ENCODE measurements at regions not wholly inside any gene's neighbourhood (a gene's known extent, or its start where the extent isn't known, plus 50 kb on each side); places are given as distances from the start of the nearest gene placed in this dataset.

GRCh38 chr17:79298799-79299198 is 224.2 kb downstream of the ENGASE start:
- no peak overlapping the region for H3K4me3 ChIP-seq
- H4K20me1 ChIP-seq (ENCODE audit: insufficient read depth): no peaks in the 10 kb centered on the region
- H3F3A ChIP-seq (ENCODE audit: insufficient read depth): no peaks in the 10 kb centered on the region
- H2AFZ ChIP-seq: no peak overlapping the region
- H3K4me2 ChIP-seq (ENCODE audit: unreplicated experiment): no peak overlapping the region
- H3K9me3 ChIP-seq (ENCODE audit: low read depth): no peaks in the 10 kb centered on the region
- TF ChIP-seq EZH2 (IDR thresholded peaks at IDR 0.05; ENCODE audit: insufficient read depth, poor library complexity, severe bottlenecking) (no peak), EZH2phosphoT487 (IDR thresholded peaks at IDR 0.05; ENCODE audit: insufficient read depth, low read depth) (no peak)
- no peak overlapping the region for H3K9ac ChIP-seq
- H3K36me3 ChIP-seq (ENCODE audit: low read depth): no peaks in the 10 kb centered on the region
- DNase-seq: no peak
- no peaks in the 10 kb centered on the region for H3K4me1 ChIP-seq (ENCODE audit: insufficient read depth)
- WGBS, 2 experiments (ENCODE audit: low coverage in 1 of 2, low lambda C conversion rate in 2 of 2, missing lambda C conversion rate in 2 of 2): 56 to 60% methylated on average over 10 to 12 of the region's 12 CpGs
- no peaks in the 10 kb centered on the region for H3K9me2 ChIP-seq (ENCODE audit: insufficient read depth)
- in situ Hi-C loops (cut with MboI): no loop called here
- H3K79me2 ChIP-seq (ENCODE audit: insufficient read depth): no peaks in the 10 kb centered on the region
- no peak overlapping the region for H3K27ac ChIP-seq
- H3K27me3 ChIP-seq (replicated peaks; ENCODE audit: insufficient read depth): peaks cover 9% of the 10 kb centered on the region; the same call in 1 of the 2 replicates

DNA sequence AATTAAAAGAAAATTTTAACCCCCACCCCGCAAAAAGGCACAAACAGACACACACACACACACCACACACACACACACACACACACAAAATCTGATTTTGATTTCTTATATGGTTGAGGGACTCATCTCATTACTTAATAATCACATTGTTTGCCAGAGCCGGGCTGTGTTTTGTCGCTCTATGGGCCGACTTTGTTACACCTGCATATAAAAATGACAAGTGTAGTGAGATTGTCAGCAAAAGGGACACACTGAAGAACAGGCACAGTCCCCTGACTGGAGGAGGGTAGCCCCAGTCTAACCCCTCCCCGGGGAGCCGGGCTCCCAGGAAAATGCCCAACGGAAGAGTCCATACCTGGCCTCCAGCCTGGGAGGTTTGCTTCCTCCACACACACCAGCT is 221.6 kb downstream of the ENGASE start:
- Histone ChIP-seq H3K79me2 (ENCODE audit: insufficient read depth) (no peaks in the 10 kb centered on the region), H3F3A (ENCODE audit: insufficient read depth) (no peaks in the 10 kb centered on the region), H3K4me3 (no peak overlapping the region), H4K20me1 (ENCODE audit: insufficient read depth) (no peaks in the 10 kb centered on the region), H3K9ac (no peak overlapping the region), H3K27me3 (replicated peaks; ENCODE audit: insufficient read depth) (peaks cover 8% of the 10 kb centered on the region; the same call in 1 of the 2 replicates), H3K4me1 (ENCODE audit: insufficient read depth) (no peaks in the 10 kb centered on the region), H2AFZ (no peak overlapping the region), H3K36me3 (ENCODE audit: low read depth) (no peaks in the 10 kb centered on the region), H3K27ac (no peak overlapping the region), H3K9me2 (ENCODE audit: insufficient read depth) (no peaks in the 10 kb centered on the region), H3K4me2 (ENCODE audit: unreplicated experiment) (no peak overlapping the region), H3K9me3 (ENCODE audit: low read depth) (no peaks in the 10 kb centered on the region)
- DNase-seq: no peak
- TF ChIP-seq EZH2phosphoT487 (IDR thresholded peaks at IDR 0.05; ENCODE audit: insufficient read depth, low read depth) (no peak), EZH2 (IDR thresholded peaks at IDR 0.05; ENCODE audit: insufficient read depth, poor library complexity, severe bottlenecking) (no peak)
- in situ Hi-C loops (cut with MboI): no loop called here
- 52 to 67% methylated on average over 7 of the region's 7 CpGs for WGBS, 2 experiments (ENCODE audit: low coverage in 1 of 2, low lambda C conversion rate in 2 of 2, missing lambda C conversion rate in 2 of 2)

- no peaks in the 10 kb centered on the region for H4K20me1 ChIP-seq (ENCODE audit: insufficient read depth)
- TF ChIP-seq EZH2phosphoT487 (IDR thresholded peaks at IDR 0.05; ENCODE audit: insufficient read depth, low read depth): no peak
- TF ChIP-seq EZH2 (IDR thresholded peaks at IDR 0.05; ENCODE audit: insufficient read depth, poor library complexity, severe bottlenecking): no peak
- in situ Hi-C loops (cut with MboI): no loop called here
These were observed 220.7 kb downstream of the ENGASE start for GRCh38 chr17:79295307-79295706.

GRCh38 chr17:79294459-79295071 is 219.9 kb downstream of the ENGASE start:
- no peak overlapping the region for H3K27ac ChIP-seq
- no peaks in the 10 kb centered on the region for H3K9me3 ChIP-seq (ENCODE audit: low read depth)
- H3K9me2 ChIP-seq (ENCODE audit: insufficient read depth): no peaks in the 10 kb centered on the region
- no peaks in the 10 kb centered on the region for H3K36me3 ChIP-seq (ENCODE audit: low read depth)
- WGBS, 2 experiments (ENCODE audit: low coverage in 1 of 2, low lambda C conversion rate in 2 of 2, missing lambda C conversion rate in 2 of 2): 16 to 21% methylated on average over 26 of the region's 26 CpGs
- no peak overlapping the region for H2AFZ ChIP-seq
- no peak overlapping the region for H3K4me3 ChIP-seq
- H4K20me1 ChIP-seq (ENCODE audit: insufficient read depth): no peaks in the 10 kb centered on the region
- peaks cover 3% of the 10 kb centered on the region; the same call in 1 of the 2 replicates for H3K27me3 ChIP-seq (replicated peaks; ENCODE audit: insufficient read depth)
- no peaks in the 10 kb centered on the region for H3F3A ChIP-seq (ENCODE audit: insufficient read depth)
- H3K79me2 ChIP-seq (ENCODE audit: insufficient read depth): no peaks in the 10 kb centered on the region
- in situ Hi-C loops (cut with MboI): no loop called here
- H3K4me1 ChIP-seq (ENCODE audit: insufficient read depth): no peaks in the 10 kb centered on the region
- H3K4me2 ChIP-seq (ENCODE audit: unreplicated experiment): no peak overlapping the region
- no peak for TF ChIP-seq EZH2 (IDR thresholded peaks at IDR 0.05; ENCODE audit: insufficient read depth, poor library complexity, severe bottlenecking)
- no peak for TF ChIP-seq EZH2phosphoT487 (IDR thresholded peaks at IDR 0.05; ENCODE audit: insufficient read depth, low read depth)
- peak; percentile 57 for DNase-seq
- H3K9ac ChIP-seq: no peak overlapping the region

More at GRCh38 chr17:79295307-79295706, 220.7 kb downstream of the ENGASE start:
- H2AFZ ChIP-seq: no peak overlapping the region
- no peaks in the 10 kb centered on the region for H3K9me3 ChIP-seq (ENCODE audit: low read depth)
- no peak overlapping the region for H3K9ac ChIP-seq
- H3K4me1 ChIP-seq (ENCODE audit: insufficient read depth): no peaks in the 10 kb centered on the region
- no peaks in the 10 kb centered on the region for H3F3A ChIP-seq (ENCODE audit: insufficient read depth)
- no peak for DNase-seq
- H3K79me2 ChIP-seq (ENCODE audit: insufficient read depth): no peaks in the 10 kb centered on the region
- no peaks in the 10 kb centered on the region for H3K9me2 ChIP-seq (ENCODE audit: insufficient read depth)
- H3K36me3 ChIP-seq (ENCODE audit: low read depth): no peaks in the 10 kb centered on the region
- H3K4me3 ChIP-seq: no peak overlapping the region
- H3K27ac ChIP-seq: no peak overlapping the region
- no peak overlapping the region for H3K4me2 ChIP-seq (ENCODE audit: unreplicated experiment)
- WGBS, 2 experiments (ENCODE audit: low coverage in 1 of 2, low lambda C conversion rate in 2 of 2, missing lambda C conversion rate in 2 of 2): 29 to 41% methylated on average over 6 of the region's 6 CpGs
- H3K27me3 ChIP-seq (replicated peaks; ENCODE audit: insufficient read depth): peaks cover 10% of the 10 kb centered on the region; the same call in 1 of the 2 replicates

Data from GM23248 (cell line).